Mucosa of rectum (tissue), 2 donors: ENCODE measurements at regions not wholly inside any gene's neighbourhood (a gene's known extent, or its start where the extent isn't known, plus 50 kb on each side); places are given as distances from the start of the nearest gene placed in this dataset.
"Not testable (repeated sequence)": the region's sequence is repeated elsewhere in the genome, so short reads cannot be mapped to it uniquely, and the experiment has no call there.

Source experiments
- H3K27ac ChIP-seq, 2 donors: one replicate each; pipeline ENCODE4 v1.7.0; 2013; ENCODE audit warnings: inconsistent platforms in 2 of 2, low read depth in 2 of 2, low read length in 2 of 2
- H3K27me3 ChIP-seq, 2 donors: one replicate each; pipeline ENCODE4 v1.7.0; 2013; ENCODE audit warnings: low read length in 2 of 2; ENCODE audit not compliant: control insufficient read depth in 2 of 2, insufficient read depth in 2 of 2
- H3K36me3 ChIP-seq, 2 donors: one replicate each; pipeline ENCODE4 v1.7.0; 2013; ENCODE audit warnings: low read length in 2 of 2; ENCODE audit not compliant: control insufficient read depth in 2 of 2, insufficient read depth in 2 of 2
- H3K4me1 ChIP-seq, 2 donors: one replicate each; pipeline ENCODE4 v1.7.0; 2013; ENCODE audit warnings: low read length in 2 of 2, mild to moderate bottlenecking in 1 of 2; ENCODE audit not compliant: control insufficient read depth in 2 of 2, insufficient read depth in 2 of 2
- H3K4me3 ChIP-seq, 2 donors: one replicate each; pipeline ENCODE4 v1.7.0; 2013; ENCODE audit warnings: low read length in 2 of 2
- H3K9ac ChIP-seq, 2 donors: one replicate each; pipeline ENCODE4 v1.7.0; 2013; ENCODE audit warnings: low read length in 2 of 2, low read depth in 1 of 2, mild to moderate bottlenecking in 1 of 2
- H3K9me3 ChIP-seq, 2 donors: one replicate each; pipeline ENCODE4 v1.7.0; 2013; ENCODE audit warnings: low read length in 2 of 2; ENCODE audit not compliant: control insufficient read depth in 2 of 2
- donor health status: healthy.
- donor health status: Normal muscosa, but diverticular disease.

- Histone ChIP-seq H3K4me1 (no peaks in the 10 kb centered on the region), H3K36me3 (no peaks in the 10 kb centered on the region), H3K9me3 (no peaks in the 10 kb centered on the region), H3K9ac (no peak overlapping the region), H3K27me3 (no peaks in the 10 kb centered on the region), H3K4me3 (no peak overlapping the region), H3K27ac (no peak overlapping the region)
These were observed 565.5 kb downstream of the FRK start for GRCh38 chr6:115495184-115495583.

DNA sequence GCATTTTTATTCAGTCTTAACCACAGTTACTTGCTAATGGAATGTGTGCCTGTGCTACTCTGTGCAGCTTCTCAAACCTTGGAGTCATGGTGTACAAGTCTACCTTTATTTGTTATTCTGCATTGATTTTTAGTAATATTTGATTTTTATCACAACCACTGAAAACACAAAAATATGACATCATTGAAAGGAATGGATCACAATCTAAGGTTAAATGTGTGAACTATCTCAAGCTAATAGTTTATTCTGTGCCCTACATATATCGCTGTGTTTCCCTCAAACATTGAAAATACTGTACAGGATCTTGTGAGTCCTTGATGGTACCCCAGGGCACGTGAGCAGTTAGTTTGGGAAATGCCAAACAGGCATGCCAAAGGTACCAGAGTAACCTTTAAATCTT, 573.4 kb downstream of the FRK start:
- no peaks in the 10 kb centered on the region for H3K27me3 ChIP-seq
- H3K4me1 ChIP-seq: no peaks in the 10 kb centered on the region
- no peaks in the 10 kb centered on the region for H3K9me3 ChIP-seq
- no peak overlapping the region for H3K27ac ChIP-seq
- no peak overlapping the region for H3K9ac ChIP-seq
- no peak overlapping the region for H3K4me3 ChIP-seq
- no peaks in the 10 kb centered on the region for H3K36me3 ChIP-seq

GRCh38 chr6:115485400-115485799, 575.3 kb downstream of the FRK start:
- H3K9ac ChIP-seq: no peak overlapping the region
- H3K9me3 ChIP-seq: no peaks in the 10 kb centered on the region
- no peaks in the 10 kb centered on the region for H3K4me1 ChIP-seq
- H3K27ac ChIP-seq: no peak overlapping the region
- H3K36me3 ChIP-seq: no peaks in the 10 kb centered on the region
- H3K27me3 ChIP-seq: no peaks in the 10 kb centered on the region
- H3K4me3 ChIP-seq: no peak overlapping the region

DNA sequence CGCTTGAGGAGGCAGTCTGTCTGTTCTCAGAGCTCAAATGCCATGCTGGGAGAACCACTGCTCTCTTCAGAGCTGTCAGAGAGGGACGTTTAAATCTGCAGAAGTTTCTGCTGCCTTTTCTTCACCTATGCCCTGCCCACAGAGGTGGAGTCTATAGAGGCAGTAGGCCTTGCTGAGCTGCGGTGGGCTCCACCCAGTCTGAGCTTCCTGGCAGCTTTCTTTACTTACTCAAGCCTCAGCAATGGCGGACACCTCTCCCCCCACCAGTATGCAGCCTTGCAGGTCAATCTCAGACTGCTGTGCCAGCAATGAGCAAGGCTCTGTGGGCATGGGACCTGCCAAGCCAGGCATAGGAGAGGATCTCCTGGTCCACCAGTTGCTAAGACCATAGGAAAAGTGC, 580.1 kb downstream of the FRK start:
- H3K27ac ChIP-seq, H3K4me1 ChIP-seq, H3K9ac ChIP-seq, H3K36me3 ChIP-seq, H3K9me3 ChIP-seq, H3K27me3 ChIP-seq, H3K4me3 ChIP-seq: not testable (repeated sequence)

GRCh38 chr6:115474443-115475041, 586.1 kb downstream of the FRK start:
- H3K4me3 ChIP-seq: no peak overlapping the region
- no peaks in the 10 kb centered on the region for H3K36me3 ChIP-seq
- H3K9me3 ChIP-seq: no peaks in the 10 kb centered on the region
- H3K27ac ChIP-seq: no peak overlapping the region
- no peak overlapping the region for H3K9ac ChIP-seq
- H3K4me1 ChIP-seq: no peaks in the 10 kb centered on the region
- no peaks in the 10 kb centered on the region for H3K27me3 ChIP-seq

GRCh38 chr6:115468272-115469005, 592.3 kb downstream of the FRK start:
- H3K27me3 ChIP-seq: no peaks in the 10 kb centered on the region
- H3K36me3 ChIP-seq: no peaks in the 10 kb centered on the region
- no peaks in the 10 kb centered on the region for H3K4me1 ChIP-seq
- no peak overlapping the region for H3K4me3 ChIP-seq
- H3K9ac ChIP-seq: no peak overlapping the region
- H3K27ac ChIP-seq: no peak overlapping the region
- no peaks in the 10 kb centered on the region for H3K9me3 ChIP-seq

DNA sequence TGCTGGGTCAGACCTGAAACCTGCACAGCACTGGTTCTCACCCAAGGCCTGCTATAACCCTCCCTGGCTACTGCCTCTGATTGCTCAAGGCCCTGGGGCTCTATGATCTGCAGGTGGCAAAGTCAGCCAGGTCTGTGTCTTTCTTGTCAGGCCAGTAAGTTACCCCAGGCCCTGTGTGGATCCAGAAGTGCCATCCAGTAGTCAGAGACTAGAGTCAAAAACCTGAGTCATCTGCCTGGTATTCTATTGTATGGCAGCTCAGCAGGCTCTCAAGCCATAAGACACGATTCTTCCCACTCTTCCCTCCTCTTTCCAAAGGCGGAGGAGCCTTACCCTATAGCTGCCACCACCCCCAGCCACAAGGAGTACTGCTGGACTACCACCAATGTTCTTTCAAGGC, 593.0 kb downstream of the FRK start:
- H3K36me3 ChIP-seq: no peaks in the 10 kb centered on the region
- H3K9me3 ChIP-seq: no peaks in the 10 kb centered on the region
- H3K27me3 ChIP-seq: no peaks in the 10 kb centered on the region
- H3K9ac ChIP-seq: no peak overlapping the region
- H3K27ac ChIP-seq: no peak overlapping the region
- no peaks in the 10 kb centered on the region for H3K4me1 ChIP-seq
- no peak overlapping the region for H3K4me3 ChIP-seq

GRCh38 chr6:115460913-115461312, 599.8 kb downstream of the FRK start:
- no peaks in the 10 kb centered on the region for H3K9me3 ChIP-seq
- H3K36me3 ChIP-seq: no peaks in the 10 kb centered on the region
- no peak overlapping the region for H3K4me3 ChIP-seq
- H3K27me3 ChIP-seq: no peaks in the 10 kb centered on the region
- no peaks in the 10 kb centered on the region for H3K4me1 ChIP-seq
- H3K9ac ChIP-seq: no peak overlapping the region
- H3K27ac ChIP-seq: no peak overlapping the region

- no peaks in the 10 kb centered on the region for H3K36me3 ChIP-seq
- no peaks in the 10 kb centered on the region for H3K4me1 ChIP-seq
- H3K4me3 ChIP-seq: no peak overlapping the region
- no peak overlapping the region for H3K9ac ChIP-seq
- no peaks in the 10 kb centered on the region for H3K9me3 ChIP-seq
- H3K27me3 ChIP-seq: no peaks in the 10 kb centered on the region
- H3K27ac ChIP-seq: no peak overlapping the region
These were observed 603.8 kb downstream of the FRK start for GRCh38 chr6:115456848-115457247.

DNA sequence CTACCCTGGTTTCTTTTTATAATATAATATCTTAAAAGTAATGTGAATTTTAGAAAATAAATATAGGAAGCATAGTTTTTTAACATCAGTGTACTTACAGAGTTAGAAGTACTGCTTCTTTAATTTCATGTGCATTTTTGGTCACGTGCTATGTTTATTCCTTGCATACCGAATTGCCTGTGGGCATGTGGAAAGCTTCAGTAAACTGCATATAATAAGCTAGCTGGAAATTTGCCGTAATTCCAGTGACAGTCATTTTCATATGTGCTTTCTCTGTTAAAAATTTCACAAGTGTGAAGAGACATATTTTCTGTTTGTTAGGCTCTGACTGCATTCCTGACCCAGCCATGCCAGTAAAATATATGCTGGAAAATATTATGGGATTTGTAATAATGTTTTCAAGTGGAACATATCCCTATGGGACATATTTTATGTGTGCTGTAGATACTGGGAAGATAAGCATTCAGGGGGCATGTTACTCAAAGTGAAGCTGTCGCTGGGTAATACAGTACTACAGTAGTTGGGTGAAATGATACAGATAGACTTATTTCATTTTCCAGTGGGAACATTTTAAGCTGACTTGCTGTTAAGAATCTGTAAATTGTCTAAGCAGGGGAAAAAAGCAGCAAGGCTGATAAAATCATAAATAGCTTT, 616.7 kb downstream of the FRK start:
- Histone ChIP-seq H3K9me3 (no peaks in the 10 kb centered on the region), H3K27me3 (no peaks in the 10 kb centered on the region), H3K4me3 (no peak overlapping the region), H3K27ac (no peak overlapping the region), H3K4me1 (no peaks in the 10 kb centered on the region), H3K9ac (no peak overlapping the region), H3K36me3 (no peaks in the 10 kb centered on the region)
